NCI-H2171 treated with DMSO at 0.1 percent for 48 hours (cell line): ENCODE measurements at regions not wholly inside any gene's neighbourhood (a gene's known extent, or its start where the extent isn't known, plus 50 kb on each side); places are given as distances from the start of the nearest gene placed in this dataset.

Source experiments
- DNase-seq: peaks from one replicate; lab custom pipeline; 2025; lab: John Stamatoyannopoulos, UW

- no peak for DNase-seq
These were observed 270.7 kb upstream of the HDAC4 start for GRCh38 chr2:239671471-239671870.

GRCh38 chr2:239670463-239671120 lies 269.8 kb upstream of the HDAC4 start:
- DNase-seq, result no peak

GRCh38 chr2:239669899-239670460 lies 269.2 kb upstream of the HDAC4 start:
- no peak for DNase-seq

GRCh38 chr2:239669181-239669898 lies 268.5 kb upstream of the HDAC4 start:
- peak; percentile 79 for DNase-seq

- DNase-seq, result no peak
These were observed 267.8 kb upstream of the HDAC4 start for GRCh38 chr2:239668651-239669050.

GRCh38 chr2:239668042-239668441 lies 267.2 kb upstream of the HDAC4 start:
- no peak for DNase-seq

- no peak for DNase-seq
These were observed 266.7 kb upstream of the HDAC4 start for GRCh38 chr2:239667431-239667985.

GRCh38 chr2:239666855-239667376 lies 266.1 kb upstream of the HDAC4 start:
- peak; percentile 84 for DNase-seq

- DNase-seq, result no peak
These were observed 265.4 kb upstream of the HDAC4 start for GRCh38 chr2:239666053-239666854.

GRCh38 chr2:239664216-239664810 lies 263.5 kb upstream of the HDAC4 start:
- no peak for DNase-seq

GRCh38 chr2:239663364-239663924 lies 262.6 kb upstream of the HDAC4 start:
- DNase-seq, result no peak

- no peak for DNase-seq
These were observed 261.7 kb upstream of the HDAC4 start for GRCh38 chr2:239662413-239663120.

GRCh38 chr2:239661334-239662312 lies 260.8 kb upstream of the HDAC4 start:
- DNase-seq, result no peak

GRCh38 chr2:239660390-239661230 lies 259.8 kb upstream of the HDAC4 start:
- DNase-seq, result no peak

- no peak for DNase-seq
These were observed 257.2 kb upstream of the HDAC4 start for GRCh38 chr2:239657992-239658391.

GRCh38 chr2:239657236-239657635 lies 256.4 kb upstream of the HDAC4 start:
- DNase-seq, result no peak

- no peak for DNase-seq
These were observed 253.4 kb upstream of the HDAC4 start for GRCh38 chr2:239654266-239654665.

- DNase-seq, result no peak
These were observed 251.0 kb upstream of the HDAC4 start for GRCh38 chr2:239651859-239652258.
